GM12878 (cell line): ENCODE measurements at regions not wholly inside any gene's neighbourhood (a gene's known extent, or its start where the extent isn't known, plus 50 kb on each side); places are given as distances from the start of the nearest gene placed in this dataset.

ENCODE experiments used
- ATAC-seq: fragments of 200-7000 bp; cut with Tn5 transposase; 3 replicates; pipeline ENCODE4 v1.9.1; 2020; ENCODE audit warnings: mild to moderate bottlenecking, moderate library complexity
- BruUV-seq: library from RNA; stranded (reverse); fragments of 400-500 nt; replicated peaks from 2 replicates; lab custom pipeline; 2021; lab: Mats Ljungman, UMichigan
- CTCF ChIA-PET: fragments of 300-600 bp; sonication (Branson Sonifier 250); formaldehyde crosslinking; extraction: SDS; loops from one replicate; lab custom pipeline; 2021; ENCODE audit warnings: inconsistent platforms; lab: Yijun Ruan, JAX
- POLR2A ChIA-PET: fragments of 350-600 bp; formaldehyde crosslinking; extraction: SDS; loops from one replicate; lab custom pipeline; 2021; ENCODE audit warnings: inconsistent platforms; lab: Charles Lee
- RAD21 ChIA-PET: fragments of 300-600 bp; sonication (Branson Sonifier 250); formaldehyde crosslinking; loops from one replicate; lab custom pipeline; 2023; ENCODE audit warnings: antibody characterized with exemption; ENCODE audit not compliant: unreplicated experiment; lab: Charles Lee
- SMC1A ChIA-PET: fragments of 300-600 bp; sonication (Branson Sonifier 250); formaldehyde crosslinking; loops from one replicate; lab custom pipeline; 2023; ENCODE audit not compliant: unreplicated experiment, uncharacterized antibody; lab: Charles Lee
- DNase-seq: peaks from one replicate; pipeline ENCODE4 v3.0.0-alpha.2; 2011; ENCODE audit warnings: low read depth, low spot score
- FAIRE-seq: peaks from 3 replicates; lab custom pipeline; 2011; peaks lifted over from hg19 to GRCh38; lab: Jason Lieb, UNC
- H2AFZ ChIP-seq: 2 replicates; pipeline ENCODE4 v1.6.0; 2011; ENCODE audit warnings: low read depth, low read length, control low read depth; ENCODE audit not compliant: control insufficient read depth
- H3K27ac ChIP-seq: 2 replicates; pipeline ENCODE4 v1.5.1; 2011; ENCODE audit warnings: control low read depth; ENCODE audit not compliant: control insufficient read depth, insufficient read depth
- H3K27me3 ChIP-seq, 2 experiments: replicated peaks in 1 of 2; 2 replicates each; pipeline versions ENCODE4 v1.6.0 to v1.6.1; 2011; ENCODE audit warnings: low read length in 1 of 2; ENCODE audit not compliant: control insufficient read depth in 2 of 2, insufficient read depth in 2 of 2
- H3K36me3 ChIP-seq, 2 experiments: 2 replicates each; pipeline ENCODE4 v1.5.1; 2011; ENCODE audit warnings: low read length in 1 of 2; ENCODE audit not compliant: control insufficient read depth in 2 of 2, insufficient read depth in 2 of 2
- H3K4me1 ChIP-seq: 2 replicates; pipeline ENCODE4 v1.6.1; 2011; ENCODE audit warnings: mild to moderate bottlenecking, low read length, moderate library complexity, mixed read lengths; ENCODE audit not compliant: control insufficient read depth, insufficient read depth
- H3K4me2 ChIP-seq: 2 replicates; pipeline ENCODE4 v1.6.0; 2011; ENCODE audit warnings: control low read depth; ENCODE audit not compliant: control insufficient read depth, insufficient read depth
- H3K4me3 ChIP-seq: fragments of 200-600 bp; sonication (generic); 2 replicates; pipeline ENCODE4 v1.5.1; 2016
- H3K79me2 ChIP-seq: 2 replicates; pipeline ENCODE4 v1.6.0; 2011; ENCODE audit warnings: low read length; ENCODE audit not compliant: control insufficient read depth, insufficient read depth
- H3K9ac ChIP-seq: 2 replicates; pipeline ENCODE4 v1.8.0; 2011; ENCODE audit warnings: low read length, control low read depth, mixed read lengths; ENCODE audit not compliant: control insufficient read depth, insufficient read depth
- H3K9me3 ChIP-seq: replicated peaks from 3 replicates; pipeline ENCODE4 v1.5.1; 2011; ENCODE audit warnings: mild to moderate bottlenecking, low read length; ENCODE audit not compliant: control insufficient read depth, insufficient read depth
- H4K20me1 ChIP-seq: 2 replicates; pipeline ENCODE4 v1.6.0; 2011; ENCODE audit not compliant: control insufficient read depth, insufficient read depth
- CBX3 ChIP-seq: fragments of 200-600 bp; sonication (generic); IDR thresholded peaks from 2 replicates; pipeline ENCODE4 v1.6.1; 2016; ENCODE audit warnings: low read depth, borderline replicate concordance
- KLF5 ChIP-seq: fragments of 450-650 bp; IDR thresholded peaks from 2 replicates; pipeline ENCODE4 v1.6.1; 2014; ENCODE audit warnings: mild to moderate bottlenecking; ENCODE audit not compliant: partially characterized antibody
- NBN ChIP-seq: fragments of 450-650 bp; IDR thresholded peaks from 2 replicates; pipeline ENCODE4 v1.6.1; 2016
- POLR2AphosphoS2 ChIP-seq: IDR thresholded peaks from 2 replicates; pipeline ENCODE4 v1.6.1; 2011; ENCODE audit warnings: low read depth, mild to moderate bottlenecking, low read length, improper control_type of control experiment, moderate library complexity
- RB1 ChIP-seq: fragments of 450-650 bp; formaldehyde crosslinking; IDR thresholded peaks from 2 replicates; pipeline ENCODE4 v1.6.1; 2017; ENCODE audit warnings: mild to moderate bottlenecking, borderline replicate concordance
- ZNF24 ChIP-seq: fragments of 450-650 bp; IDR thresholded peaks from 2 replicates; pipeline ENCODE4 v1.6.1; 2017; ENCODE audit warnings: antibody characterized with exemption, mild to moderate bottlenecking
- ZNF384 ChIP-seq: IDR thresholded peaks from 2 replicates; pipeline ENCODE4 v1.6.1; 2012; ENCODE audit warnings: low read depth, mild to moderate bottlenecking, low read length, improper control_type of control experiment, borderline replicate concordance
- WGBS: methylation state at CpG from one replicate; pipeline ENCODE4 v1.1.6; 2016; ENCODE audit warnings: low lambda C conversion rate; ENCODE audit not compliant: insufficient replicate concordance, insufficient coverage; ENCODE audit errors: missing lambda C conversion rate; 5-methylcytosine and 5-hydroxymethylcytosine counted together
- in situ Hi-C: fragments of 300-500 bp; cut with MboI; formaldehyde crosslinking; loops from 9 replicates; pipeline ENCODE4 v1.14.3; 2018; ENCODE audit warnings: mixed read lengths
- intact Hi-C: fragments of 100-400 bp; cut with micrococcal nuclease; formaldehyde crosslinking; loops from one replicate; pipeline ENCODE4 v1.14.2; 2022; ENCODE audit not compliant: unreplicated experiment
- TF ChIP-seq, protein P1 (sequence below): IDR thresholded peaks from 2 replicates; pipeline ENCODE4 v1.6.1; 2012; ENCODE audit warnings: low read depth, low read length, improper control_type of control experiment
- TF ChIP-seq, protein P2 (sequence below): fragments of 450-650 bp; IDR thresholded peaks from 2 replicates; pipeline ENCODE4 v1.6.1; 2017; ENCODE audit warnings: mild to moderate bottlenecking, moderate library complexity

GRCh38 chr6:159512571-159512970 lies 180.5 kb downstream of the SOD2 start:
- ChIA-PET SMC1A (no interaction called here), CTCF (no interaction called here), RAD21 (no interaction called here), POLR2A (no interaction called here)
- Histone ChIP-seq H2AFZ (no peak overlapping the region), H3K4me2 (no peak overlapping the region), H3K36me3 (no peaks in the 10 kb centered on the region), H4K20me1 (no peaks in the 10 kb centered on the region), H3K4me1 (no peaks in the 10 kb centered on the region), H3K27me3 (no peaks in the 10 kb centered on the region), H3K4me3 (no peak overlapping the region), H3K9ac (no peak overlapping the region), H3K79me2 (no peaks in the 10 kb centered on the region), H3K9me3 (no peaks in the 10 kb centered on the region), H3K27ac (no peak overlapping the region)
- ATAC-seq, result no peak
- FAIRE-seq, result no peak
- no peak for TF ChIP-seq NBN
- TF ChIP-seq, protein P1, sequence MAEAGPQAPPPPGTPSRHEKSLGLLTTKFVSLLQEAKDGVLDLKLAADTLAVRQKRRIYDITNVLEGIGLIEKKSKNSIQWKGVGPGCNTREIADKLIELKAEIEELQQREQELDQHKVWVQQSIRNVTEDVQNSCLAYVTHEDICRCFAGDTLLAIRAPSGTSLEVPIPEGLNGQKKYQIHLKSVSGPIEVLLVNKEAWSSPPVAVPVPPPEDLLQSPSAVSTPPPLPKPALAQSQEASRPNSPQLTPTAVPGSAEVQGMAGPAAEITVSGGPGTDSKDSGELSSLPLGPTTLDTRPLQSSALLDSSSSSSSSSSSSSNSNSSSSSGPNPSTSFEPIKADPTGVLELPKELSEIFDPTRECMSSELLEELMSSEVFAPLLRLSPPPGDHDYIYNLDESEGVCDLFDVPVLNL, result no peak
- TF ChIP-seq POLR2AphosphoS2, result no peak
- TF ChIP-seq, protein P2, sequence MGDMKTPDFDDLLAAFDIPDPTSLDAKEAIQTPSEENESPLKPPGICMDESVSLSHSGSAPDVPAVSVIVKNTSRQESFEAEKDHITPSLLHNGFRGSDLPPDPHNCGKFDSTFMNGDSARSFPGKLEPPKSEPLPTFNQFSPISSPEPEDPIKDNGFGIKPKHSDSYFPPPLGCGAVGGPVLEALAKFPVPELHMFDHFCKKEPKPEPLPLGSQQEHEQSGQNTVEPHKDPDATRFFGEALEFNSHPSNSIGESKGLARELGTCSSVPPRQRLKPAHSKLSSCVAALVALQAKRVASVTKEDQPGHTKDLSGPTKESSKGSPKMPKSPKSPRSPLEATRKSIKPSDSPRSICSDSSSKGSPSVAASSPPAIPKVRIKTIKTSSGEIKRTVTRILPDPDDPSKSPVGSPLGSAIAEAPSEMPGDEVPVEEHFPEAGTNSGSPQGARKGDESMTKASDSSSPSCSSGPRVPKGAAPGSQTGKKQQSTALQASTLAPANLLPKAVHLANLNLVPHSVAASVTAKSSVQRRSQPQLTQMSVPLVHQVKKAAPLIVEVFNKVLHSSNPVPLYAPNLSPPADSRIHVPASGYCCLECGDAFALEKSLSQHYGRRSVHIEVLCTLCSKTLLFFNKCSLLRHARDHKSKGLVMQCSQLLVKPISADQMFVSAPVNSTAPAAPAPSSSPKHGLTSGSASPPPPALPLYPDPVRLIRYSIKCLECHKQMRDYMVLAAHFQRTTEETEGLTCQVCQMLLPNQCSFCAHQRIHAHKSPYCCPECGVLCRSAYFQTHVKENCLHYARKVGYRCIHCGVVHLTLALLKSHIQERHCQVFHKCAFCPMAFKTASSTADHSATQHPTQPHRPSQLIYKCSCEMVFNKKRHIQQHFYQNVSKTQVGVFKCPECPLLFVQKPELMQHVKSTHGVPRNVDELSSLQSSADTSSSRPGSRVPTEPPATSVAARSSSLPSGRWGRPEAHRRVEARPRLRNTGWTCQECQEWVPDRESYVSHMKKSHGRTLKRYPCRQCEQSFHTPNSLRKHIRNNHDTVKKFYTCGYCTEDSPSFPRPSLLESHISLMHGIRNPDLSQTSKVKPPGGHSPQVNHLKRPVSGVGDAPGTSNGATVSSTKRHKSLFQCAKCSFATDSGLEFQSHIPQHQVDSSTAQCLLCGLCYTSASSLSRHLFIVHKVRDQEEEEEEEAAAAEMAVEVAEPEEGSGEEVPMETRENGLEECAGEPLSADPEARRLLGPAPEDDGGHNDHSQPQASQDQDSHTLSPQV, result no peak
- TF ChIP-seq ZNF384, result no peak
- TF ChIP-seq RB1, result no peak
- TF ChIP-seq CBX3, result no peak
- no peak for TF ChIP-seq ZNF24
- no peak for TF ChIP-seq KLF5
- BruUV-seq, result no TSS peak
- intact Hi-C loops, result no loop called here
- in situ Hi-C loops, result no loop called here
- DNase-seq, result no peak
- 47% methylated on average over 2 of the region's 2 CpGs for WGBS
